PC-9 (cell line): ENCODE measurements at regions not wholly inside any gene's neighbourhood (a gene's known extent, or its start where the extent isn't known, plus 50 kb on each side); places are given as distances from the start of the nearest gene placed in this dataset.

Experiments used
- BruUV-seq: library from RNA; stranded (reverse); fragments of 400-500 nt; replicated peaks from 2 replicates; lab custom pipeline; 2021; lab: Mats Ljungman, UMichigan
- CTCF ChIA-PET: fragments of 300-600 bp; sonication (Branson Sonifier 250); formaldehyde crosslinking; loops from one replicate; lab custom pipeline; 2022; ENCODE audit warnings: antibody characterized with exemption; lab: Charles Lee
- POLR2A ChIA-PET: fragments of 300-600 bp; sonication (Branson Sonifier 250); formaldehyde crosslinking; loops from one replicate; lab custom pipeline; 2022; ENCODE audit warnings: antibody characterized with exemption; ENCODE audit not compliant: unreplicated experiment; lab: Charles Lee
- DNase-seq, 2 experiments: peaks; one replicate each; pipeline versions ENCODE4 v3.0.0 to v3.0.0-alpha.2; 2015 to 2022; ENCODE audit warnings: mixed read lengths in 1 of 2
- H2AFZ ChIP-seq: fragments of 200-600 bp; sonication (generic); 2 replicates; pipeline ENCODE4 v1.8.1; 2017; ENCODE audit warnings: antibody characterized with exemption
- H3F3A ChIP-seq: fragments of 200-600 bp; sonication (generic); 2 replicates; pipeline ENCODE4 v1.8.1; 2017; ENCODE audit warnings: antibody characterized with exemption, mild to moderate bottlenecking, low read depth; ENCODE audit not compliant: insufficient read depth
- H3K27ac ChIP-seq: fragments of 200-600 bp; sonication (generic); 2 replicates; pipeline ENCODE4 v1.6.1; 2016; ENCODE audit warnings: mixed run types
- H3K27me3 ChIP-seq: fragments of 200-600 bp; sonication (generic); 2 replicates; pipeline ENCODE4 v1.6.1; 2016; ENCODE audit warnings: low read depth, mixed run types; ENCODE audit not compliant: insufficient read depth
- H3K36me3 ChIP-seq: fragments of 200-600 bp; sonication (generic); 2 replicates; pipeline ENCODE4 v1.6.1; 2016; ENCODE audit warnings: low read depth, mixed run types
- H3K4me1 ChIP-seq: fragments of 200-600 bp; sonication (generic); replicated peaks from 2 replicates; pipeline ENCODE4 v1.6.1; 2016; ENCODE audit warnings: mixed run types; ENCODE audit not compliant: insufficient read depth
- H3K4me2 ChIP-seq: fragments of 200-600 bp; sonication (generic); 2 replicates; pipeline ENCODE4 v1.6.1; 2017; ENCODE audit warnings: mixed run types
- H3K4me3 ChIP-seq: fragments of 200-600 bp; sonication (generic); 2 replicates; pipeline ENCODE4 v1.6.1; 2016; ENCODE audit warnings: mixed run types
- H3K79me2 ChIP-seq: fragments of 200-600 bp; sonication (generic); 2 replicates; pipeline ENCODE4 v1.6.1; 2017; ENCODE audit warnings: low read depth, mixed run types
- H3K9me2 ChIP-seq: fragments of 200-600 bp; sonication (generic); 2 replicates; pipeline ENCODE4 v1.8.1; 2017; ENCODE audit warnings: mild to moderate bottlenecking; ENCODE audit not compliant: insufficient read depth
- H3K9me3 ChIP-seq: fragments of 200-600 bp; sonication (generic); 2 replicates; pipeline ENCODE4 v1.8.1; 2016; ENCODE audit warnings: low read depth; ENCODE audit not compliant: insufficient read depth
- H4K20me1 ChIP-seq: fragments of 200-600 bp; sonication (generic); 2 replicates; pipeline ENCODE4 v1.8.1; 2017; ENCODE audit not compliant: insufficient read depth
- CTCF ChIP-seq: fragments of 200-600 bp; sonication (generic); conservative IDR thresholded peaks from 2 replicates; pipeline ENCODE4 v1.6.1; 2017; ENCODE audit warnings: mixed run types, antibody characterized with exemption, mild to moderate bottlenecking, moderate library complexity
- EZH2 ChIP-seq: fragments of 200-600 bp; sonication (generic); IDR thresholded peaks from 2 replicates; pipeline ENCODE4 v1.8.0; 2017; ENCODE audit warnings: antibody characterized with exemption, low read depth
- intact Hi-C: fragments of 100-400 bp; cut with micrococcal nuclease; formaldehyde crosslinking; loops from one replicate; pipeline ENCODE4 v1.10.0; 2022; ENCODE audit not compliant: unreplicated experiment

- no peak overlapping the region for H3K27ac ChIP-seq
- ChIA-PET POLR2A (no interaction called here), CTCF (interaction anchor here (0.6 kb wide), 1 partner anchor 12 kb away, joined by 3 read pairs; no protein-coding TSS in a partner anchor)
- intact Hi-C loops: no loop called here
- no peak overlapping the region for H3K4me3 ChIP-seq
- no peaks in the 10 kb centered on the region for H3K4me1 ChIP-seq
- no peak overlapping the region for H2AFZ ChIP-seq
- H3K4me2 ChIP-seq: no peak overlapping the region
- TF ChIP-seq CTCF: no peak
- TF ChIP-seq EZH2: no peak
- no peak for DNase-seq
- no TSS peak for BruUV-seq
- no peaks in the 10 kb centered on the region for H3K36me3 ChIP-seq
- no peaks in the 10 kb centered on the region for H3K79me2 ChIP-seq
- H3K9me2 ChIP-seq: no peaks in the 10 kb centered on the region
- H3K27me3 ChIP-seq: 0 out of 2 replicates have a peak, but pooled peaks cover 9% of the 10 kb centered on the region
- no peaks in the 10 kb centered on the region for H3F3A ChIP-seq
- H3K9me3 ChIP-seq: no peaks in the 10 kb centered on the region
- no peaks in the 10 kb centered on the region; the same call in 1 of the 2 replicates for H4K20me1 ChIP-seq
Observed at GRCh38 chr12:24643120-24644119, 305.5 kb downstream of the BCAT1 start.

- Histone ChIP-seq H3K4me3 (no peak overlapping the region), H3F3A (no peaks in the 10 kb centered on the region), H4K20me1 (no peaks in the 10 kb centered on the region; the same call in 1 of the 2 replicates), H3K4me1 (no peaks in the 10 kb centered on the region), H3K27ac (no peak overlapping the region), H3K4me2 (no peak overlapping the region), H3K79me2 (no peaks in the 10 kb centered on the region), H3K36me3 (no peaks in the 10 kb centered on the region), H3K27me3 (peaks cover 9% of the 10 kb centered on the region; the same call in 1 of the 2 replicates), H2AFZ (no peak overlapping the region), H3K9me3 (no peaks in the 10 kb centered on the region), H3K9me2 (no peaks in the 10 kb centered on the region)
- ChIA-PET POLR2A (no interaction called here), CTCF (no interaction called here)
- TF ChIP-seq EZH2 (no peak), CTCF (no peak)
- BruUV-seq: no TSS peak
- DNase-seq: no peak
- intact Hi-C loops: no loop called here
Observed at GRCh38 chr12:24639641-24640040, 309.3 kb downstream of the BCAT1 start.

GRCh38 chr12:24632466-24632865 lies 316.4 kb downstream of the BCAT1 start:
- no peaks in the 10 kb centered on the region; the same call in 1 of the 2 replicates for H3K27me3 ChIP-seq
- no peaks in the 10 kb centered on the region for H3K9me2 ChIP-seq
- no peak for DNase-seq
- no peak overlapping the region for H3K4me3 ChIP-seq
- no peaks in the 10 kb centered on the region for H3K9me3 ChIP-seq
- ChIA-PET CTCF (no interaction called here), POLR2A (no interaction called here)
- H2AFZ ChIP-seq: no peak overlapping the region
- H3F3A ChIP-seq: no peaks in the 10 kb centered on the region
- no peak overlapping the region for H3K27ac ChIP-seq
- no peak for TF ChIP-seq EZH2
- no peak for TF ChIP-seq CTCF
- H3K4me1 ChIP-seq: no peaks in the 10 kb centered on the region
- H3K79me2 ChIP-seq: no peaks in the 10 kb centered on the region
- intact Hi-C loops: no loop called here
- no peaks in the 10 kb centered on the region for H4K20me1 ChIP-seq
- no peak overlapping the region for H3K4me2 ChIP-seq
- no TSS peak for BruUV-seq
- H3K36me3 ChIP-seq: no peaks in the 10 kb centered on the region
